ENCODE measurements at regions not wholly inside any gene's neighbourhood (a gene's known extent, or its start where the extent isn't known, plus 50 kb on each side); places are given as distances from the start of the nearest gene placed in this dataset.

DNA sequence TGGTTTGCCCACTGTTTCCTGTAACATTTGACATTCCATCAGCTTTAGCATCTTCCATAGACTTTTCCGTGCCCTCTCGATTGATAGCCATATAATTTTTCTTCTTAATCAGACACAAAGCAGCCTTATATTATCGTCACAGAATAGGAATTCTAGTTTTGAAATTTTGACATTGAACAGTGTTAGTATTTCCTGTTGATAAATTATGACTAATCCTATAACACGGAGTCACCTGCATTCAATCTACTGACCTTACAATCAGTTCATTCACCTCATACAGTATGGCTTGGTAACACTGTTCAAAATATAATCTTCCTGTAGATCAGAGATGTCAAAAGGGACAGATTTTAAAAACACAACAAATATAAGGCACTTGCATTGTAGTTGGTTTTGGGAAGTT lies 423.7 kb downstream of the C3orf38 start:
- DNase-seq, result no peak
- H3K4me3 ChIP-seq (ENCODE audit: low read depth, low read length), result no peak overlapping the region
- no TSS peak for BruUV-seq (replicated peaks)
- CTCF ChIA-PET, result no interaction called here
- no peaks in the 10 kb centered on the region for H3K9me3 ChIP-seq
- H3K27ac Mint-ChIP-seq (ENCODE audit: unreplicated experiment), result no peak overlapping the region
- H3K27me3 ChIP-seq (replicated peaks; ENCODE audit: control insufficient read depth, insufficient read depth, low read length), result no peaks in the 10 kb centered on the region
- H3K4me1 ChIP-seq, result no peaks in the 10 kb centered on the region
- H3K9me3 Mint-ChIP-seq (ENCODE audit: unreplicated experiment), result peaks cover 13% of the 10 kb centered on the region
- intact Hi-C loops (cut with micrococcal nuclease; ENCODE audit: unreplicated experiment), result no loop called here
- H3K36me3 Mint-ChIP-seq (ENCODE audit: insufficient read depth, unreplicated experiment), result no peaks in the 10 kb centered on the region
- TF ChIP-seq, protein P1, sequence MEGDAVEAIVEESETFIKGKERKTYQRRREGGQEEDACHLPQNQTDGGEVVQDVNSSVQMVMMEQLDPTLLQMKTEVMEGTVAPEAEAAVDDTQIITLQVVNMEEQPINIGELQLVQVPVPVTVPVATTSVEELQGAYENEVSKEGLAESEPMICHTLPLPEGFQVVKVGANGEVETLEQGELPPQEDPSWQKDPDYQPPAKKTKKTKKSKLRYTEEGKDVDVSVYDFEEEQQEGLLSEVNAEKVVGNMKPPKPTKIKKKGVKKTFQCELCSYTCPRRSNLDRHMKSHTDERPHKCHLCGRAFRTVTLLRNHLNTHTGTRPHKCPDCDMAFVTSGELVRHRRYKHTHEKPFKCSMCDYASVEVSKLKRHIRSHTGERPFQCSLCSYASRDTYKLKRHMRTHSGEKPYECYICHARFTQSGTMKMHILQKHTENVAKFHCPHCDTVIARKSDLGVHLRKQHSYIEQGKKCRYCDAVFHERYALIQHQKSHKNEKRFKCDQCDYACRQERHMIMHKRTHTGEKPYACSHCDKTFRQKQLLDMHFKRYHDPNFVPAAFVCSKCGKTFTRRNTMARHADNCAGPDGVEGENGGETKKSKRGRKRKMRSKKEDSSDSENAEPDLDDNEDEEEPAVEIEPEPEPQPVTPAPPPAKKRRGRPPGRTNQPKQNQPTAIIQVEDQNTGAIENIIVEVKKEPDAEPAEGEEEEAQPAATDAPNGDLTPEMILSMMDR (IDR thresholded peaks at IDR 0.05; ENCODE audit: insufficient read depth in 1 of 2, low read depth in 1 of 2, low read length in 1 of 2, severe bottlenecking in 1 of 2, unreplicated experiment in 1 of 2), result no peak
- no peaks in the 10 kb centered on the region for H3K27me3 Mint-ChIP-seq (ENCODE audit: insufficient read depth, unreplicated experiment)
- POLR2A ChIA-PET, result no interaction called here
- no peaks in the 10 kb centered on the region for H3K4me1 Mint-ChIP-seq (ENCODE audit: low read depth, unreplicated experiment)
- no peak overlapping the region for H3K4me3 Mint-ChIP-seq (ENCODE audit: unreplicated experiment)
- H3K36me3 ChIP-seq (ENCODE audit: control insufficient read depth, insufficient read depth, low read length), result no peaks in the 10 kb centered on the region

DNA sequence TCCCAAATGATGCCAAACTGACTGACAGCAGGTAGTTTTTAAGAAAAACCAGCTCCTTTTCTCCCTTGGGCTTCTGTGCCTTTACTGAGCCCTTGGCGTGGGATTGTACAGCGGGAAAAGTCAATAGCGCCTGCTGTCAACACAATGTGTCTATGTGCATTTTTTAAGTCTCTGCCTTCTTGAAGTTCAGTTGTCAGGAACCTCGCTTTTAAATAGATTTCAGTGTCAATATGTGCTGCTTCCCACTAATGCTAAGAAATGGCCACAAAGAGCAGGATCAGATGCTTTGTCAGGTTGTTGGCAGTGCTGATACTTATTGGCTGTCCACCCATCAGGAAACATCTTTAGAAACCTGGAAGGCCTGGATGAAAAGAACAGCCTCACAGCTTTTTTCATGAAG lies 424.4 kb downstream of the C3orf38 start:
- Mint-ChIP-seq H3K27ac (ENCODE audit: unreplicated experiment) (no peak overlapping the region), H3K4me1 (ENCODE audit: low read depth, unreplicated experiment) (no peaks in the 10 kb centered on the region), H3K4me3 (ENCODE audit: unreplicated experiment) (no peak overlapping the region), H3K36me3 (ENCODE audit: insufficient read depth, unreplicated experiment) (no peaks in the 10 kb centered on the region), H3K27me3 (ENCODE audit: insufficient read depth, unreplicated experiment) (no peaks in the 10 kb centered on the region), H3K9me3 (ENCODE audit: unreplicated experiment) (peaks cover 8% of the 10 kb centered on the region)
- Histone ChIP-seq H3K36me3 (ENCODE audit: control insufficient read depth, insufficient read depth, low read length) (no peaks in the 10 kb centered on the region), H3K27me3 (replicated peaks; ENCODE audit: control insufficient read depth, insufficient read depth, low read length) (no peaks in the 10 kb centered on the region), H3K4me3 (ENCODE audit: low read depth, low read length) (no peak overlapping the region), H3K9me3 (no peaks in the 10 kb centered on the region), H3K4me1 (no peaks in the 10 kb centered on the region)
- no TSS peak for BruUV-seq (replicated peaks)
- DNase-seq, result no peak
- intact Hi-C loops (cut with micrococcal nuclease; ENCODE audit: unreplicated experiment), result no loop called here
- POLR2A ChIA-PET, result no interaction called here
- CTCF ChIA-PET, result no interaction called here
- TF ChIP-seq, protein P1 (IDR thresholded peaks at IDR 0.05; ENCODE audit: insufficient read depth in 1 of 2, low read depth in 1 of 2, low read length in 1 of 2, severe bottlenecking in 1 of 2, unreplicated experiment in 1 of 2), result no peak

DNA sequence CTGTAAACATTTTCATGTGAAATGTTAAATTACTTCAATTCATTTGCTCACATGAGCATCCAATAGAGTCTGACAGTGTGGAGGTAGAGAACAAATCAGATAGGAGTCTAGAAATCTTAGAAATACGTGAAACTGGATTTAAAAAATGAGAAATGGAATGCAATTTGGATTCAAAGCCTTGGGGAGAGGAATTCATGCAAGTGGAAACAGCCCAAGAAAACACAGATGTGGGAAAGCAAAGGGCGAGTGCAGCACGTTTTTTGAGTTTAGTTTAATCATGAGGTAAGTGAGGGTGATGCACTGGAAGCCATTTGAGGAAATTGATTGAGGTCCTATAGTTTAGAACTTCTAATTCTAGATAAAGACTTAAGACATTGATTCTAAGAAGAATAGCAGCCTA lies 434.7 kb downstream of the C3orf38 start:
- H3K27me3 ChIP-seq (replicated peaks; ENCODE audit: control insufficient read depth, insufficient read depth, low read length), result no peaks in the 10 kb centered on the region
- H3K4me1 Mint-ChIP-seq (ENCODE audit: low read depth, unreplicated experiment), result no peaks in the 10 kb centered on the region
- H3K4me3 ChIP-seq (ENCODE audit: low read depth, low read length), result no peak overlapping the region
- CTCF ChIA-PET, result no interaction called here
- no peaks in the 10 kb centered on the region for H3K36me3 Mint-ChIP-seq (ENCODE audit: insufficient read depth, unreplicated experiment)
- TF ChIP-seq, protein P1 (IDR thresholded peaks at IDR 0.05; ENCODE audit: insufficient read depth in 1 of 2, low read depth in 1 of 2, low read length in 1 of 2, severe bottlenecking in 1 of 2, unreplicated experiment in 1 of 2), result no peak
- H3K36me3 ChIP-seq (ENCODE audit: control insufficient read depth, insufficient read depth, low read length), result no peaks in the 10 kb centered on the region
- BruUV-seq (replicated peaks), result no TSS peak
- H3K4me1 ChIP-seq, result no peaks in the 10 kb centered on the region
- no peaks in the 10 kb centered on the region for H3K27me3 Mint-ChIP-seq (ENCODE audit: insufficient read depth, unreplicated experiment)
- intact Hi-C loops (cut with micrococcal nuclease; ENCODE audit: unreplicated experiment), result no loop called here
- H3K9me3 ChIP-seq, result no peaks in the 10 kb centered on the region
- H3K27ac Mint-ChIP-seq (ENCODE audit: unreplicated experiment), result no peak overlapping the region
- H3K4me3 Mint-ChIP-seq (ENCODE audit: unreplicated experiment), result no peak overlapping the region
- POLR2A ChIA-PET, result no interaction called here
- H3K9me3 Mint-ChIP-seq (ENCODE audit: unreplicated experiment), result no peaks in the 10 kb centered on the region
- DNase-seq, result no peak

All from Caco-2 (cell line).